ENCODE measurements at regions not wholly inside any gene's neighbourhood (a gene's known extent, or its start where the extent isn't known, plus 50 kb on each side); places are given as distances from the start of the nearest gene placed in this dataset.

GRCh38 chr14:56962444-56963080, 152.3 kb upstream of the OTX2 start:
- Mint-ChIP-seq H3K4me3 (no peak overlapping the region), H3K9me3 (no peaks in the 10 kb centered on the region), H3K27ac (no peak overlapping the region), H3K36me3 (no peaks in the 10 kb centered on the region), H3K27me3 (peaks cover 3% of the 10 kb centered on the region), H3K4me1 (ENCODE audit: unreplicated experiment) (no peaks in the 10 kb centered on the region)
- DNase-seq (ENCODE audit: extremely low spot score, unreplicated experiment) = no peak
- TF ChIP-seq CTCF (conservative IDR thresholded peaks at IDR 0.05) = no peak

- Mint-ChIP-seq H3K4me3 (no peak overlapping the region), H3K4me1 (ENCODE audit: unreplicated experiment) (no peaks in the 10 kb centered on the region), H3K27ac (no peak overlapping the region), H3K9me3 (no peaks in the 10 kb centered on the region), H3K27me3 (no peaks in the 10 kb centered on the region), H3K36me3 (no peaks in the 10 kb centered on the region)
- no peak for DNase-seq (ENCODE audit: extremely low spot score, unreplicated experiment)
- no peak for TF ChIP-seq CTCF (conservative IDR thresholded peaks at IDR 0.05)
These were observed 149.6 kb upstream of the OTX2 start for GRCh38 chr14:56959869-56960268.

- DNase-seq (ENCODE audit: extremely low spot score, unreplicated experiment) = no peak
- Mint-ChIP-seq H3K4me1 (ENCODE audit: unreplicated experiment) (no peaks in the 10 kb centered on the region), H3K36me3 (no peaks in the 10 kb centered on the region), H3K9me3 (no peaks in the 10 kb centered on the region), H3K27ac (no peak overlapping the region), H3K4me3 (no peak overlapping the region), H3K27me3 (no peaks in the 10 kb centered on the region)
- TF ChIP-seq CTCF (conservative IDR thresholded peaks at IDR 0.05) = no peak
These were observed 148.8 kb upstream of the OTX2 start for GRCh38 chr14:56959121-56959520.

- no peak overlapping the region for H3K27ac Mint-ChIP-seq
- no peaks in the 10 kb centered on the region for H3K36me3 Mint-ChIP-seq
These were observed 145.9 kb upstream of the OTX2 start for GRCh38 chr14:56956182-56956581.

GRCh38 chr14:56955745-56956144, 145.5 kb upstream of the OTX2 start:
- Mint-ChIP-seq H3K4me3 (no peak overlapping the region), H3K4me1 (ENCODE audit: unreplicated experiment) (peaks cover 1% of the 10 kb centered on the region), H3K36me3 (no peaks in the 10 kb centered on the region), H3K27ac (no peak overlapping the region), H3K27me3 (no peaks in the 10 kb centered on the region), H3K9me3 (no peaks in the 10 kb centered on the region)
- DNase-seq (ENCODE audit: extremely low spot score, unreplicated experiment) = no peak
- no peak for TF ChIP-seq CTCF (conservative IDR thresholded peaks at IDR 0.05)

More at GRCh38 chr14:56956182-56956581, 145.9 kb upstream of the OTX2 start:
- no peak for TF ChIP-seq CTCF (conservative IDR thresholded peaks at IDR 0.05)
- no peaks in the 10 kb centered on the region for H3K9me3 Mint-ChIP-seq
- no peaks in the 10 kb centered on the region for H3K27me3 Mint-ChIP-seq
- H3K4me1 Mint-ChIP-seq (ENCODE audit: unreplicated experiment) = no peaks in the 10 kb centered on the region
- no peak overlapping the region for H3K4me3 Mint-ChIP-seq
- no peak for DNase-seq (ENCODE audit: extremely low spot score, unreplicated experiment)

- TF ChIP-seq CTCF (conservative IDR thresholded peaks at IDR 0.05) = no peak
- no peak overlapping the region for H3K27ac Mint-ChIP-seq
- H3K27me3 Mint-ChIP-seq = no peaks in the 10 kb centered on the region
- no peaks in the 10 kb centered on the region for H3K9me3 Mint-ChIP-seq
- H3K36me3 Mint-ChIP-seq = no peaks in the 10 kb centered on the region
- H3K4me3 Mint-ChIP-seq = no peak overlapping the region
- DNase-seq (ENCODE audit: extremely low spot score, unreplicated experiment) = no peak
- peaks cover 4% of the 10 kb centered on the region for H3K4me1 Mint-ChIP-seq (ENCODE audit: unreplicated experiment)
These were observed 143.6 kb upstream of the OTX2 start for GRCh38 chr14:56953884-56954283.

Measured in type B pancreatic cell (in vitro differentiated cells).